ENCODE measurements at regions not wholly inside any gene's neighbourhood (a gene's known extent, or its start where the extent isn't known, plus 50 kb on each side); places are given as distances from the start of the nearest gene placed in this dataset.

- no peak for DNase-seq (ENCODE audit: low spot score)
These were observed 325.4 kb downstream of the TEX29 start for GRCh38 chr13:111645598-111646455.

GRCh38 chr13:111646456-111646855, 326.0 kb downstream of the TEX29 start:
- no peak for DNase-seq (ENCODE audit: low spot score)

GRCh38 chr13:111648885-111649284, 328.4 kb downstream of the TEX29 start:
- DNase-seq (ENCODE audit: low spot score) = no peak

GRCh38 chr13:111650626-111651025, 330.2 kb downstream of the TEX29 start:
- no peak for DNase-seq (ENCODE audit: low spot score)

- no peak for DNase-seq (ENCODE audit: low spot score)
These were observed 332.2 kb downstream of the TEX29 start for GRCh38 chr13:111652676-111653075.

GRCh38 chr13:111654531-111654930, 334.1 kb downstream of the TEX29 start:
- no peak for DNase-seq (ENCODE audit: low spot score)

- DNase-seq (ENCODE audit: low spot score) = no peak
These were observed 336.0 kb downstream of the TEX29 start for GRCh38 chr13:111656439-111656838.

GRCh38 chr13:111657013-111657412, 336.6 kb downstream of the TEX29 start:
- no peak for DNase-seq (ENCODE audit: low spot score)

GRCh38 chr13:111658145-111659100, 338.0 kb downstream of the TEX29 start:
- DNase-seq (ENCODE audit: low spot score) = no peak

GRCh38 chr13:111659219-111659775, 338.9 kb downstream of the TEX29 start:
- DNase-seq (ENCODE audit: low spot score) = no peak

GRCh38 chr13:111659842-111660241, 339.4 kb downstream of the TEX29 start:
- no peak for DNase-seq (ENCODE audit: low spot score)

GRCh38 chr13:111661052-111661451, 340.6 kb downstream of the TEX29 start:
- DNase-seq (ENCODE audit: low spot score) = no peak

- no peak for DNase-seq (ENCODE audit: low spot score)
These were observed 341.3 kb downstream of the TEX29 start for GRCh38 chr13:111661776-111662175.

- DNase-seq (ENCODE audit: low spot score) = no peak
These were observed 342.0 kb downstream of the TEX29 start for GRCh38 chr13:111662451-111662850.

- no peak for DNase-seq (ENCODE audit: low spot score)
These were observed 342.5 kb downstream of the TEX29 start for GRCh38 chr13:111662895-111663294.

GRCh38 chr13:111663505-111663904, 343.1 kb downstream of the TEX29 start:
- no peak for DNase-seq (ENCODE audit: low spot score)

- no peak for DNase-seq (ENCODE audit: low spot score)
These were observed 343.5 kb downstream of the TEX29 start for GRCh38 chr13:111663953-111664421.

- DNase-seq (ENCODE audit: low spot score) = no peak
These were observed 344.3 kb downstream of the TEX29 start for GRCh38 chr13:111664696-111665095.

- no peak for DNase-seq (ENCODE audit: low spot score)
These were observed 345.3 kb downstream of the TEX29 start for GRCh38 chr13:111665691-111666095.

- DNase-seq (ENCODE audit: low spot score) = no peak
These were observed 345.8 kb downstream of the TEX29 start for GRCh38 chr13:111666164-111666776.

GRCh38 chr13:111667757-111668156, 347.3 kb downstream of the TEX29 start:
- no peak for DNase-seq (ENCODE audit: low spot score)

- DNase-seq (ENCODE audit: low spot score) = no peak
These were observed 348.0 kb downstream of the TEX29 start for GRCh38 chr13:111668451-111668850.
